Nephron (organoid): ENCODE measurements at regions not wholly inside any gene's neighbourhood (a gene's known extent, or its start where the extent isn't known, plus 50 kb on each side); places are given as distances from the start of the nearest gene placed in this dataset.

ENCODE experiments used
- H3K27ac Mint-ChIP-seq, 3 experiments: 2 replicates each; pipeline ENCODE4 v1.8.0; 2020; ENCODE audit warnings: mixed read lengths in 3 of 3, mild to moderate bottlenecking in 2 of 3, moderate library complexity in 1 of 3
- H3K27me3 Mint-ChIP-seq: 2 replicates; pipeline ENCODE4 v1.8.0; 2021; ENCODE audit warnings: low read depth, mild to moderate bottlenecking, moderate library complexity, mixed read lengths
- H3K36me3 Mint-ChIP-seq: 2 replicates; pipeline ENCODE4 v1.8.0; 2020; ENCODE audit warnings: low read depth, mixed read lengths
- H3K4me1 Mint-ChIP-seq: 2 replicates; pipeline ENCODE4 v1.8.0; 2020; ENCODE audit warnings: mixed read lengths
- H3K4me3 Mint-ChIP-seq, 3 experiments: 2 replicates each; pipeline ENCODE4 v1.8.0; 2020; ENCODE audit warnings: mild to moderate bottlenecking in 3 of 3, mixed read lengths in 3 of 3, moderate library complexity in 2 of 3
- H3K9me3 Mint-ChIP-seq: 2 replicates; pipeline ENCODE4 v1.8.0; 2020; ENCODE audit warnings: mixed read lengths
- CTCF ChIP-seq, 3 experiments: fragments of 200-600 bp; sonication (generic); IDR thresholded peaks; one replicate each; pipeline ENCODE4 v1.5.0; 2021; ENCODE audit warnings: antibody characterized with exemption in 3 of 3; ENCODE audit not compliant: unreplicated experiment in 3 of 3

GRCh38 chr19:32181216-32181920 lies 164.0 kb upstream of the ZNF507 start:
- H3K9me3 Mint-ChIP-seq: peaks cover 4% of the 10 kb centered on the region
- H3K4me3 Mint-ChIP-seq: no peak overlapping the region
- no peaks in the 10 kb centered on the region for H3K36me3 Mint-ChIP-seq
- H3K27me3 Mint-ChIP-seq: peaks cover 16% of the 10 kb centered on the region
- H3K27ac Mint-ChIP-seq: no peak overlapping the region
- H3K4me1 Mint-ChIP-seq: no peaks in the 10 kb centered on the region
- no peak for TF ChIP-seq CTCF (IDR thresholded peaks at IDR 0.05; ENCODE audit: unreplicated experiment in 3 of 3)

- no peak for TF ChIP-seq CTCF (IDR thresholded peaks at IDR 0.05; ENCODE audit: unreplicated experiment in 3 of 3)
- H3K4me3 Mint-ChIP-seq: no peak overlapping the region
- no peak overlapping the region for H3K27ac Mint-ChIP-seq
- H3K36me3 Mint-ChIP-seq: no peaks in the 10 kb centered on the region
- no peaks in the 10 kb centered on the region for H3K4me1 Mint-ChIP-seq
- peaks cover 32% of the 10 kb centered on the region for H3K27me3 Mint-ChIP-seq
- peaks cover 6% of the 10 kb centered on the region for H3K9me3 Mint-ChIP-seq
These were observed 158.7 kb upstream of the ZNF507 start for GRCh38 chr19:32186542-32187330.

GRCh38 chr19:32188921-32189320 lies 156.5 kb upstream of the ZNF507 start:
- Mint-ChIP-seq H3K27me3 (peaks cover 32% of the 10 kb centered on the region), H3K9me3 (peaks cover 12% of the 10 kb centered on the region), H3K4me1 (no peaks in the 10 kb centered on the region), H3K4me3 (no peak overlapping the region), H3K27ac (no peak overlapping the region), H3K36me3 (no peaks in the 10 kb centered on the region)
- TF ChIP-seq CTCF (IDR thresholded peaks at IDR 0.05; ENCODE audit: unreplicated experiment in 3 of 3): no peak

GRCh38 chr19:32189956-32190706 lies 155.3 kb upstream of the ZNF507 start:
- no peaks in the 10 kb centered on the region for H3K4me1 Mint-ChIP-seq
- H3K27ac Mint-ChIP-seq: no peak overlapping the region
- no peak for TF ChIP-seq CTCF (IDR thresholded peaks at IDR 0.05; ENCODE audit: unreplicated experiment in 3 of 3)
- no peaks in the 10 kb centered on the region for H3K36me3 Mint-ChIP-seq
- H3K27me3 Mint-ChIP-seq: peaks cover 38% of the 10 kb centered on the region
- peaks cover 14% of the 10 kb centered on the region for H3K9me3 Mint-ChIP-seq
- H3K4me3 Mint-ChIP-seq: no peak overlapping the region

GRCh38 chr19:32191921-32192320 lies 153.5 kb upstream of the ZNF507 start:
- no peaks in the 10 kb centered on the region for H3K36me3 Mint-ChIP-seq
- no peak for TF ChIP-seq CTCF (IDR thresholded peaks at IDR 0.05; ENCODE audit: unreplicated experiment in 3 of 3)

More at GRCh38 chr19:32191921-32192320, 153.5 kb upstream of the ZNF507 start:
- H3K27ac Mint-ChIP-seq: no peak overlapping the region
- peaks cover 40% of the 10 kb centered on the region for H3K27me3 Mint-ChIP-seq
- H3K4me1 Mint-ChIP-seq: no peaks in the 10 kb centered on the region
- H3K9me3 Mint-ChIP-seq: peaks cover 14% of the 10 kb centered on the region
- H3K4me3 Mint-ChIP-seq: no peak overlapping the region
